ENCODE measurements at regions not wholly inside any gene's neighbourhood (a gene's known extent, or its start where the extent isn't known, plus 50 kb on each side); places are given as distances from the start of the nearest gene placed in this dataset.
A peak's percentile ranks its signal among the peaks of the same experiment; 100 is the strongest.

GRCh38 chr20:57055345-57055744 lies 211.1 kb downstream of the BMP7 start:
- Mint-ChIP-seq H3K4me3 (ENCODE audit: unreplicated experiment) (no peak overlapping the region), H3K4me1 (ENCODE audit: low read depth, unreplicated experiment) (peaks cover 5% of the 10 kb centered on the region), H3K9me3 (ENCODE audit: unreplicated experiment) (no peaks in the 10 kb centered on the region), H3K36me3 (ENCODE audit: unreplicated experiment) (peaks cover 5% of the 10 kb centered on the region), H3K27me3 (ENCODE audit: unreplicated experiment) (no peaks in the 10 kb centered on the region), H3K27ac (ENCODE audit: unreplicated experiment) (no peak overlapping the region)
- DNase-seq = no peak
- no peak for TF ChIP-seq CTCF (IDR thresholded peaks at IDR 0.05; ENCODE audit: partially characterized antibody, unreplicated experiment)

- TF ChIP-seq CTCF (IDR thresholded peaks at IDR 0.05; ENCODE audit: partially characterized antibody, unreplicated experiment) = no peak
- Mint-ChIP-seq H3K4me1 (ENCODE audit: low read depth, unreplicated experiment) (peaks cover 5% of the 10 kb centered on the region), H3K27me3 (ENCODE audit: unreplicated experiment) (no peaks in the 10 kb centered on the region), H3K36me3 (ENCODE audit: unreplicated experiment) (peaks cover 5% of the 10 kb centered on the region), H3K27ac (ENCODE audit: unreplicated experiment) (no peak overlapping the region), H3K9me3 (ENCODE audit: unreplicated experiment) (no peaks in the 10 kb centered on the region), H3K4me3 (ENCODE audit: unreplicated experiment) (peak overlapping the region; percentile 25)
- no peak for DNase-seq
Measured at GRCh38 chr20:57056651-57057050, 209.8 kb downstream of the BMP7 start.

GRCh38 chr20:57059055-57059596 lies 207.3 kb downstream of the BMP7 start:
- Mint-ChIP-seq H3K36me3 (ENCODE audit: unreplicated experiment) (no peaks in the 10 kb centered on the region), H3K4me3 (ENCODE audit: unreplicated experiment) (no peak overlapping the region), H3K27ac (ENCODE audit: unreplicated experiment) (no peak overlapping the region), H3K27me3 (ENCODE audit: unreplicated experiment) (no peaks in the 10 kb centered on the region), H3K9me3 (ENCODE audit: unreplicated experiment) (no peaks in the 10 kb centered on the region), H3K4me1 (ENCODE audit: low read depth, unreplicated experiment) (peaks cover 7% of the 10 kb centered on the region)
- no peak for TF ChIP-seq CTCF (IDR thresholded peaks at IDR 0.05; ENCODE audit: partially characterized antibody, unreplicated experiment)
- no peak for DNase-seq

GRCh38 chr20:57060407-57061050 lies 205.9 kb downstream of the BMP7 start:
- peaks cover 10% of the 10 kb centered on the region for H3K4me1 Mint-ChIP-seq (ENCODE audit: low read depth, unreplicated experiment)
- no peaks in the 10 kb centered on the region for H3K36me3 Mint-ChIP-seq (ENCODE audit: unreplicated experiment)
- H3K4me3 Mint-ChIP-seq (ENCODE audit: unreplicated experiment) = no peak overlapping the region
- no peaks in the 10 kb centered on the region for H3K27me3 Mint-ChIP-seq (ENCODE audit: unreplicated experiment)
- no peak overlapping the region for H3K27ac Mint-ChIP-seq (ENCODE audit: unreplicated experiment)
- DNase-seq = no peak
- TF ChIP-seq CTCF (IDR thresholded peaks at IDR 0.05; ENCODE audit: partially characterized antibody, unreplicated experiment) = no peak
- peaks cover 2% of the 10 kb centered on the region for H3K9me3 Mint-ChIP-seq (ENCODE audit: unreplicated experiment)

DNA sequence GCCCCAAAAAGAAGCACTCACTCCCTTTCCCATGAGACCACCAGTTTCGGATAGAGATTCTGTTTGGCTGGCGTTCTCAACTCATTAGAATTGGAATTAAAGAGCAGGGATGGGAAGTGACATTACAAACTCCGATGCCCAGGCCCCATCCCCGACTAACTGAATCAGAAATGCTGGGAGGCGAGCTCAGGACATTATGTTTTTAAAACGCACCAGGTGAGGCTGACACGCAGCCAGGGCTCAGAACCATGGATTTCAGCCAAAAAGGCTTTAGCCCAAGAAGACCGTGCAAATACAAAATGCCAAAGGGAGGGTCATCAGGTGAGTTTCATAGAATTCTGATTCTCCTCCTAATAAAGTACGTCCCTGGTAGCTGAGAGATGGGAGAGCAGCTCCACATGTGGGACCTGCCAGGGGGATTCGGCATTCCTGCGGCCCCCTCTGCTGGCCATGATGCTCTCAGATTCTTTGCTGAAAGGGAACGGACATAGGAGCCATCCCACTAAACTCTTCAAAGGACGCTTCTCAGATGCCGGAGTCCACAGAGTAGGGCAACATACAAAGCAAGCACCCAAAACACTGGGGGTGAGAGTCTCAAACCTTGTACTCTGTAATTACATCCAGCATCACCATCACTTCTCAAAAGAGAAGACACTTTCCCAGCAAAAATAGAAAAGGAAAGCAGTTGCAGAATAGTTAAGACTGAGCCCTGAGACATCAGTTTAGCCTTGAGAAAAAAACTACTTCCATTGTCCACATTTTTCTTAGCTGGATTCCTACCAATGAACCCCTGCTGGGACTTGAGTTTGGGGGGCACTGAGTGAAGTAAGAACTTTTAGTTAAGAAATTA lies 205.2 kb downstream of the BMP7 start:
- Mint-ChIP-seq H3K4me1 (ENCODE audit: low read depth, unreplicated experiment) (peaks cover 14% of the 10 kb centered on the region), H3K27me3 (ENCODE audit: unreplicated experiment) (peaks cover 2% of the 10 kb centered on the region), H3K36me3 (ENCODE audit: unreplicated experiment) (no peaks in the 10 kb centered on the region), H3K9me3 (ENCODE audit: unreplicated experiment) (peaks cover 2% of the 10 kb centered on the region), H3K27ac (ENCODE audit: unreplicated experiment) (no peak overlapping the region), H3K4me3 (ENCODE audit: unreplicated experiment) (no peak overlapping the region)
- peak; percentile 86 for DNase-seq
- TF ChIP-seq CTCF (IDR thresholded peaks at IDR 0.05; ENCODE audit: partially characterized antibody, unreplicated experiment) = peak; percentile 57

Measured in glutamatergic neuron (in vitro differentiated cells).